PC-9 (cell line): ENCODE measurements at regions not wholly inside any gene's neighbourhood (a gene's known extent, or its start where the extent isn't known, plus 50 kb on each side); places are given as distances from the start of the nearest gene placed in this dataset.

ENCODE experiments used
- BruUV-seq: library from RNA; stranded (reverse); fragments of 400-500 nt; replicated peaks from 2 replicates; lab custom pipeline; 2021; lab: Mats Ljungman, UMichigan
- CTCF ChIA-PET: fragments of 300-600 bp; sonication (Branson Sonifier 250); formaldehyde crosslinking; loops from one replicate; lab custom pipeline; 2022; ENCODE audit warnings: antibody characterized with exemption; lab: Charles Lee
- POLR2A ChIA-PET: fragments of 300-600 bp; sonication (Branson Sonifier 250); formaldehyde crosslinking; loops from one replicate; lab custom pipeline; 2022; ENCODE audit warnings: antibody characterized with exemption; ENCODE audit not compliant: unreplicated experiment; lab: Charles Lee
- DNase-seq, 2 experiments: peaks; one replicate each; pipeline versions ENCODE4 v3.0.0 to v3.0.0-alpha.2; 2015 to 2022; ENCODE audit warnings: mixed read lengths in 1 of 2
- H2AFZ ChIP-seq: fragments of 200-600 bp; sonication (generic); 2 replicates; pipeline ENCODE4 v1.8.1; 2017; ENCODE audit warnings: antibody characterized with exemption
- H3F3A ChIP-seq: fragments of 200-600 bp; sonication (generic); 2 replicates; pipeline ENCODE4 v1.8.1; 2017; ENCODE audit warnings: antibody characterized with exemption, mild to moderate bottlenecking, low read depth; ENCODE audit not compliant: insufficient read depth
- H3K27ac ChIP-seq: fragments of 200-600 bp; sonication (generic); 2 replicates; pipeline ENCODE4 v1.6.1; 2016; ENCODE audit warnings: mixed run types
- H3K27me3 ChIP-seq: fragments of 200-600 bp; sonication (generic); 2 replicates; pipeline ENCODE4 v1.6.1; 2016; ENCODE audit warnings: low read depth, mixed run types; ENCODE audit not compliant: insufficient read depth
- H3K36me3 ChIP-seq: fragments of 200-600 bp; sonication (generic); 2 replicates; pipeline ENCODE4 v1.6.1; 2016; ENCODE audit warnings: low read depth, mixed run types
- H3K4me1 ChIP-seq: fragments of 200-600 bp; sonication (generic); replicated peaks from 2 replicates; pipeline ENCODE4 v1.6.1; 2016; ENCODE audit warnings: mixed run types; ENCODE audit not compliant: insufficient read depth
- H3K4me2 ChIP-seq: fragments of 200-600 bp; sonication (generic); 2 replicates; pipeline ENCODE4 v1.6.1; 2017; ENCODE audit warnings: mixed run types
- H3K4me3 ChIP-seq: fragments of 200-600 bp; sonication (generic); 2 replicates; pipeline ENCODE4 v1.6.1; 2016; ENCODE audit warnings: mixed run types
- H3K79me2 ChIP-seq: fragments of 200-600 bp; sonication (generic); 2 replicates; pipeline ENCODE4 v1.6.1; 2017; ENCODE audit warnings: low read depth, mixed run types
- H3K9me2 ChIP-seq: fragments of 200-600 bp; sonication (generic); 2 replicates; pipeline ENCODE4 v1.8.1; 2017; ENCODE audit warnings: mild to moderate bottlenecking; ENCODE audit not compliant: insufficient read depth
- H3K9me3 ChIP-seq: fragments of 200-600 bp; sonication (generic); 2 replicates; pipeline ENCODE4 v1.8.1; 2016; ENCODE audit warnings: low read depth; ENCODE audit not compliant: insufficient read depth
- H4K20me1 ChIP-seq: fragments of 200-600 bp; sonication (generic); 2 replicates; pipeline ENCODE4 v1.8.1; 2017; ENCODE audit not compliant: insufficient read depth
- EZH2 ChIP-seq: fragments of 200-600 bp; sonication (generic); IDR thresholded peaks from 2 replicates; pipeline ENCODE4 v1.8.0; 2017; ENCODE audit warnings: antibody characterized with exemption, low read depth
- intact Hi-C: fragments of 100-400 bp; cut with micrococcal nuclease; formaldehyde crosslinking; loops from one replicate; pipeline ENCODE4 v1.10.0; 2022; ENCODE audit not compliant: unreplicated experiment
- TF ChIP-seq, protein P1 (sequence below): fragments of 200-600 bp; sonication (generic); conservative IDR thresholded peaks from 2 replicates; pipeline ENCODE4 v1.6.1; 2017; ENCODE audit warnings: mixed run types, antibody characterized with exemption, mild to moderate bottlenecking, moderate library complexity

DNA sequence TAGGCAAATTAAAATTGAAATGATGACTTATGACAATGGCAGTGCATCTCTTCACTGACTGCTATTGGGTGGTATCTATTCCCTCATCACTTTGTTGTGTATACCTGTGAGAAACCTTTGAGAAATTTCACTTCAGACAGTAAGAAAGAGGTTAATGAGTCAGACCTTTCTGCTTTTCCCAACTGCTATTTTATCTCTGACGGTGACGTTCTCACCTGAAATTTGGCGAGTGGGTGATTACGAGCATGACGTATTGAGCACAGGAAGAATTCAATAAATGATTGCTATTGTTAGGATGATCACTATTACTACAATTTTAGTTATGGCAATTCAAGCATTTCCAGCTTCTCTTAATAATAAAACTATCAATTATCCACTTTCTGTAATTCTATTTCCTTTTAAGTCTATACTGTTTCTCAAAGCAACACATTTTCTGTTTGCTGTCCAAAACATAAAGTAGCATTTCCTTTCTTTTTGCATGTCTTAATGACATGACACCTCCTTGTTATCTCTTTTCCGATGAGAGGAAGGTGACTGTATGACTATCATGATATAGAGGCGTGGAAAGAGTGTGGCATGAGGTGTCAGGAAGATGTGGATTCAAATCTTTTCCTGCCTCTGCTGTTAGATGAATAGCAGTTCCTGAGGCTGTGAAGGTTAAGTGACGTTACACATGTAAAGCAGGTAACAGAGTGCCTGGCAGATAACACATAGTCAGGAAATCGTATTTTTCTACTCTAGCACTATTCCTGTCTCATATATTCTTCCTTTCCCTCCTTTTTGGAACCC lies 504.9 kb upstream of the SEMA6D start:
- H3K36me3 ChIP-seq, result no peaks in the 10 kb centered on the region
- no peak overlapping the region for H3K4me2 ChIP-seq
- H3K79me2 ChIP-seq, result no peaks in the 10 kb centered on the region
- H3K27ac ChIP-seq, result no peak overlapping the region
- H3K4me1 ChIP-seq, result no peaks in the 10 kb centered on the region
- no peaks in the 10 kb centered on the region for H4K20me1 ChIP-seq
- no peak overlapping the region for H2AFZ ChIP-seq
- intact Hi-C loops, result no loop called here
- no peak for DNase-seq
- no peak overlapping the region for H3K4me3 ChIP-seq
- ChIA-PET POLR2A (no interaction called here), CTCF (no interaction called here)
- H3K9me2 ChIP-seq, result no peaks in the 10 kb centered on the region
- no peak for TF ChIP-seq EZH2
- TF ChIP-seq, protein P1, sequence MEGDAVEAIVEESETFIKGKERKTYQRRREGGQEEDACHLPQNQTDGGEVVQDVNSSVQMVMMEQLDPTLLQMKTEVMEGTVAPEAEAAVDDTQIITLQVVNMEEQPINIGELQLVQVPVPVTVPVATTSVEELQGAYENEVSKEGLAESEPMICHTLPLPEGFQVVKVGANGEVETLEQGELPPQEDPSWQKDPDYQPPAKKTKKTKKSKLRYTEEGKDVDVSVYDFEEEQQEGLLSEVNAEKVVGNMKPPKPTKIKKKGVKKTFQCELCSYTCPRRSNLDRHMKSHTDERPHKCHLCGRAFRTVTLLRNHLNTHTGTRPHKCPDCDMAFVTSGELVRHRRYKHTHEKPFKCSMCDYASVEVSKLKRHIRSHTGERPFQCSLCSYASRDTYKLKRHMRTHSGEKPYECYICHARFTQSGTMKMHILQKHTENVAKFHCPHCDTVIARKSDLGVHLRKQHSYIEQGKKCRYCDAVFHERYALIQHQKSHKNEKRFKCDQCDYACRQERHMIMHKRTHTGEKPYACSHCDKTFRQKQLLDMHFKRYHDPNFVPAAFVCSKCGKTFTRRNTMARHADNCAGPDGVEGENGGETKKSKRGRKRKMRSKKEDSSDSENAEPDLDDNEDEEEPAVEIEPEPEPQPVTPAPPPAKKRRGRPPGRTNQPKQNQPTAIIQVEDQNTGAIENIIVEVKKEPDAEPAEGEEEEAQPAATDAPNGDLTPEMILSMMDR, result no peak
- no peaks in the 10 kb centered on the region for H3K27me3 ChIP-seq
- BruUV-seq, result no TSS peak
- H3K9me3 ChIP-seq, result no peaks in the 10 kb centered on the region
- no peaks in the 10 kb centered on the region for H3F3A ChIP-seq

DNA sequence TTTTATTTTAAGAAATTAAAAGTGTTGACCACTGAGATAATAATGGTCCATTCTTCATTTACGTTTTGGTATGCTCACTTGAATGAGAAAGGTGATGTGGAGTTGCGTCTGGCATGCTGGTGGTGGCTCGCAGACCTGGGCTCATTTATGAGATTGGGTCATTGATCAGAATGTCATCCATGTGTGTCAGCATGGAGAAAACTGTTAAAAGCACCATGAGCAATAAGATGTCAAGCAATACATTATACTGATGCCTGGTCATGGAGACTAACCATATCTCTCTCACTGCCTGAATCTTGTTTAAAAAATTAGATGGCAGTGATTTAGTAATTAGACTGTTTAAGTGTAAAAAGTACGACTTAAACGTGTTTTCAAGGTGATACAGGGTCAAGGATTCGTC lies 503.4 kb upstream of the SEMA6D start:
- Histone ChIP-seq H3K36me3 (no peaks in the 10 kb centered on the region), H3K27ac (no peak overlapping the region), H3K79me2 (no peaks in the 10 kb centered on the region), H3K27me3 (no peaks in the 10 kb centered on the region), H3K4me3 (no peak overlapping the region), H3K9me2 (no peaks in the 10 kb centered on the region), H3K4me1 (no peaks in the 10 kb centered on the region), H2AFZ (no peak overlapping the region), H3K4me2 (no peak overlapping the region), H3F3A (no peaks in the 10 kb centered on the region), H4K20me1 (no peaks in the 10 kb centered on the region), H3K9me3 (no peaks in the 10 kb centered on the region)
- DNase-seq, result no peak
- CTCF ChIA-PET, result no interaction called here
- POLR2A ChIA-PET, result no interaction called here
- TF ChIP-seq, protein P1, result no peak
- TF ChIP-seq EZH2, result no peak
- no TSS peak for BruUV-seq
- intact Hi-C loops, result no loop called here

DNA sequence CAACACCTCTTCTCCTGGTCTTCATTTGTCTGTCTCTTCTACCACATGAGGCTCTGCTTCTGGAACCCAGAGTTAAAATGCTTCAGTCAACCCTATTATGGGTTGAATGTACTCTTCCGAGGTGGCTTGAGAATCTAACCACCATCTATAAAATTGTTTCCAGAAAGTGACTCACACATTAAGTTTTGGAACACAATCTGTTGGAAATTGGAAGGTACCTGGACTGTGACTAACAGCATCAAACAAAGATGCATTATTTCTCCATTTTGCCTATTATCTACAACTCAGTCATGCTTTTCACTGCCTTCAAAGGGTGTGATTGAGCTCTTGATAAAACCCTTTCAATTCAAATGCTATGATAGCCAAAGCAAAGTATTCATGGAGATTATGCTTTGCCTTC lies 499.0 kb upstream of the SEMA6D start:
- no peak overlapping the region for H3K4me2 ChIP-seq
- no peaks in the 10 kb centered on the region for H3K9me2 ChIP-seq
- no TSS peak for BruUV-seq
- H3K79me2 ChIP-seq, result no peaks in the 10 kb centered on the region
- H3K27me3 ChIP-seq, result no peaks in the 10 kb centered on the region
- no peaks in the 10 kb centered on the region for H4K20me1 ChIP-seq
- H3K36me3 ChIP-seq, result no peaks in the 10 kb centered on the region
- H2AFZ ChIP-seq, result no peak overlapping the region
- H3F3A ChIP-seq, result no peaks in the 10 kb centered on the region
- no peak overlapping the region for H3K27ac ChIP-seq
- H3K4me3 ChIP-seq, result no peak overlapping the region
- intact Hi-C loops, result no loop called here
- ChIA-PET CTCF (no interaction called here), POLR2A (no interaction called here)
- no peaks in the 10 kb centered on the region for H3K4me1 ChIP-seq
- no peak for TF ChIP-seq EZH2
- TF ChIP-seq, protein P1, result no peak
- no peak for DNase-seq
- no peaks in the 10 kb centered on the region for H3K9me3 ChIP-seq
